ENCODE measurements at regions not wholly inside any gene's neighbourhood (a gene's known extent, or its start where the extent isn't known, plus 50 kb on each side); places are given as distances from the start of the nearest gene placed in this dataset.
"Not testable (repeated sequence)": the region's sequence is repeated elsewhere in the genome, so short reads cannot be mapped to it uniquely, and the experiment has no call there.

DNA sequence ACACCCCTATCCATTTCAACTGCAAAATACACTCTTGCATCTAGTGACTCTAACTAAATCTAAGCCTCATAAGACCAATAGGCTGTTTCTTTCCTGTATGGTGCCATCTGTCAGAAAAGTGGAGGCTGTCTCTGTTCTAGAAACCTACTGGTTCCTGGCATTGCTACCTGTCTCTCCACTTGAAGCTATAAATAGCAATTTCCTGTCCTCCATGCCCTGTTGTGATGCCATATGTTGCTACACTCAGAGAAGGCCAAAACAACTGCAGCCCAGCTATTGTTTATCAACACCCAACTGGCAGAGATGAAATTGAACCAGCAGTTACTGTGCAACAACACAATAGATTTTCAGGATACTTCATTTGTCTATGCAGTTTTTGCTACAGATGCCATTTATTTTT, 1355.1 kb upstream of the SLC39A10 start:
- DNase-seq (ENCODE audit: low read depth, low spot score): no peak

DNA sequence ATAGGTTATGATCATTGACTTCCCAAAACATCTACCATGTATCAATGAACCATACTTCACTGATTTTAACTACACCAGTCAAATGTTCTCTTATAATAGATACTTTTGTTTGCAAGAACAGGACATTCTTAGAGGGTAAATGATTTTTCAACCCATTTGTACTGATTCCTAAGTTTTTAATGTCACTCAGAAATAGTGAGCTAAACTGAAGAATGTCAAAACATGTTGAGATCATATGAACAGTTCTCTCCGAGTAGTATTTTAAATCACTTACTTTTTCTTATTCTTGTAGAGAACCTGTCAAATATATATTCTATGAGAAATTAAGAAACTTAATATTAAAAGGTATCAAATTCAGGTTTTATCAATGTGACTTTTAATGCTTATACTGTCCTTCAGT, 1362.9 kb upstream of the SLC39A10 start:
- no peak for DNase-seq (ENCODE audit: low read depth, low spot score)

DNA sequence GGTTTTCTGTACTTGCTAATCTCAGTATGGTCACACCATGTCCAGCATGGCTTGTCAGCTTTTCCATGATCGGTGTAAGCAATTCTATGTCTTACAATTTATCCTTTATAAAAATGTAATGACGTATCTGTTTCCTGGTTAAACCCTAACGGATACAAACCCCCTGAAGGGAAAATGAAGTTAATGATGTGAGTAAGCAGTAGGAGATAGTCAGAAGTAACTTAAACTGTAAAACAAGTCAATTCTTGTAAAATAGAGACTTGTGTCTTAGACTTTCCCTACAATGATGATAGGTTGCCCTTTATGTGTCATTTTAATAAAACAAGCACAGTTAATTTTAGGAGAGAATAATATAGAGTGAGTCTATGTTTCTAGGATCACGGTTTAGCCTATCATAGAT, 1365.9 kb upstream of the SLC39A10 start:
- no peak for DNase-seq (ENCODE audit: low read depth, low spot score)

DNA sequence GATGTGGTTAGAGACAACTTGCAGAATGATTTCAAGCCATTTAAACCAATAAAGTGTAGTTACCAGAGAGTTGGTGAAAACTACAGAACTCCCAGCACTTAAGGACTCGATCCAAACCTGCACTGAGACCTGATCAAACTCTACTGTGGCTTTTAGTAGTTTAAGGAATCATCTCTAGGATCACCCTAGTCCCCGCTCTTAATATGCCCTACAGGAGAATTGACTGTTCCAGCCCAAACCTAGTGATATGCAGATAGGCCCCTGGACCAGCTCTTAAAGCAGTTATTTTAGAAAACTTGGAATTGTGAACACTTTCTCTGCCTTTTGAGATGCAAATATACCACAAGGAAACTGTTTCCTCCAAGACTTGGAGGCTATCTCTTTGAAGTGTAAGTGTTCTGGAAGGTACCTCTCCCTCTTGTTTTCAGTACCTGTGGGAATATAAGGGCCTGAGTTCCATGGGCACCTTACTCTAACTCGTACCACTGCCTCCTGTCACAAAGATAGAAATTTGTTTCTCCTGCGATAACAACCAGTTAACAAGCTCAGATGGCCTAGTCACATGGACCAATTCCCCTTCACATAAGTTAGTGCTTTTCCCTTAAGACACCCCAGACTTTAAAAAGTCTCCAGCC, 1367.2 kb upstream of the SLC39A10 start:
- no peak for DNase-seq (ENCODE audit: low read depth, low spot score)

DNA sequence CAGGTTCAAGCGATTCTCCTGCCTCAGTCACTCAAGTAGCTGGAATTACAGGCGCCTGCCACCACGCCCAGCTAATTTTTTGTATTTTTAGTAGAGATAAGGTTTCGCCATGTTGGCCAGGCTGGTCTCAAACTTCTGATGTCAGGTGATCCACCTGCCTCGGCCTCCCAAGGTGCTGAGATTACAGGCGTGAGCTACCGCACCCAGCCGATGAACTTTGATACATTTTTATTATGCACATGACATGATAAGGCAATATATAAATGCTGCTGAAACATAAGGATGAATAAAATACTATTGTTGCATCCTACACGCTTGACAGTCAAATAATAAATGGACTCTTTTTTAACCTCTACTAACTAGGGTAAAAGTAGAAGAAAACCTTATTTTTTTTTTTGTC, 1380.4 kb upstream of the SLC39A10 start:
- DNase-seq (ENCODE audit: low read depth, low spot score): not testable (repeated sequence)

DNA sequence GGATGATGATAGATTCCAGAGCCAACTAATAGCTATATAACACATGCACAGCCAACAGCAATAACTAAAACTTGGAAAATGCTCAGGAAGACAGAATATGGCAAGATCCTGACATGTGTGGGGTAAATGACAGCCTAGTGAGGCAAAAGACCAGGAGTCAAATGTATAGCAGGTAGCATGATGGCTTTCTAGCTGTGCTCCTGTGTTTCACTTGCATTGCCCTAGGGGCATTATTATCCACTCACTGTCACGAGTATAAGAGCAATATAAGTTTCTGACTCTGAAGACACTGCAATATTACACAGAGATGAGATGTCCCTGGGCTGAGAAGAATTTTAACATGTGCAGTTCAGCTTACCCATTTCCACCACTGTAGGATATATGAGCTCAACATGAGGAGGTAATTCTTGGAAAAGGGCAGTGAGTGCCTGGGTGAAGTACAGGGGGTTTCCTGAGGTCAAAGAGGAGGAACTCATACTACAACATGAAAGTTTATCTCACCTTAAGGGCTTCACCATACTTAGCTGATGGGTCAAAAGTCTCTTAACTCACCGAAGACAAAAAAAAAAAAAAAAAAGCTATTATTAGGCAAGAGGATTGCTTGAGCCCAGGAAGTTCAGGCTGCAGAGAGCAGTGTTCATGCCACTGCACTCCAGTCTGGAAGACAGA, 1385.6 kb upstream of the SLC39A10 start:
- DNase-seq (ENCODE audit: low read depth, low spot score): no peak

DNA sequence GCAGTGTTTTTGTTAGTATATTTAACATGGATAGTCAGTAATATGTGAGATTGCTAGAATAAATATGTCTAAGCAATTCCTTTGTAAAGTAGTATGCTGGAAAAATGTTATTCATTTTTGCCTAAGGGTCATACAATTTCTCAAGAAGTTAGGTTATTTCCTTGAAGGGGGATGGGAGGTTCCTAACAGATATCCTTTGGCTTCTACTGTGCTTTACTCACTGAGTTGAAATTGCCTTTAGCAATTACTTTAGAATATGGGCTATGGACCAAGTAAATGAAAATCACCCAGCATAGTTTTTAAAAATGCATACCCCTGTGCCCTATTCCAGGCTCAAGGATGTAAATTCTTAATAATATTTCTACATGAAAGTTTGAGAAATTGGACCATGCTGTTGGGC, 1386.4 kb upstream of the SLC39A10 start:
- DNase-seq (ENCODE audit: low read depth, low spot score): no peak

DNA sequence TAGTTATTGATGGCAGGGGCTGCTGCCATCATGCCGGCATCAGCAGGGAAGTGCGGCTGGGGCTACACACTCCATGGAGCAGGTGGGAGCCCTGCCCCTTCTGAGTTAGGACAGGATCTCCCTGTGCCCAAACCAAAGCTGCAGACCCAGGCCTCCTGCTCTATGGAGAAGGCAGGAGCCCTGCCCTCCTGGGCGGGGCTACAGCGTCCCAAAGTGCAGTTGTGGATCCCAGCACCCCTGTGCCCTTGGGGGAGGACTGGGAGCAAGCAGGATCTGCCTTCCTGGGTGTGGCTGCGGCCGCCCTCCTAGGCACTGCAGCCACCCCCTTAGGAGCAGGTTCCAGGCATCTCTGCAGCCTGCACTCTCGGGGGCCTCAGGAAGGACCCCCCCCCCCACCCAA, 1392.4 kb upstream of the SLC39A10 start:
- no peak for DNase-seq (ENCODE audit: low read depth, low spot score)

DNA sequence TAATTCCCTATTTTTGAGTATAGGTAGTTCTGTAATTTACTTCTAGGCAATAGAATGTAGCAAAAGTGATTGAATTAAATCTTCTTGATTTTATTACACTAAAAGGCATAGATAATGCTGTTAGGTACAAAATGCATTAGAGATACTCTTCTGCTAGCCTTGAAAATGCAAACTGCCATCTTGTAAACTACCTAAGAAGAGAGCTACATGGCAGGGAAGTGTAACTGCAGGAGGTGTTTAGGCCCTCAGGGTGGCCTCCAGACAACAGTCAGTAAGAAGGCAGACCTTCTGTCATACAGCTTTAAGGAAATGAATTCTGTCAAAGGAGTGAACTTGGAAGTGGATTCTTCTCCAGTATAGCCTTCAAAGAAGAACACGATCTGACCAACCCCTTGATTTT, 1396.8 kb upstream of the SLC39A10 start:
- DNase-seq (ENCODE audit: low read depth, low spot score): no peak

DNA sequence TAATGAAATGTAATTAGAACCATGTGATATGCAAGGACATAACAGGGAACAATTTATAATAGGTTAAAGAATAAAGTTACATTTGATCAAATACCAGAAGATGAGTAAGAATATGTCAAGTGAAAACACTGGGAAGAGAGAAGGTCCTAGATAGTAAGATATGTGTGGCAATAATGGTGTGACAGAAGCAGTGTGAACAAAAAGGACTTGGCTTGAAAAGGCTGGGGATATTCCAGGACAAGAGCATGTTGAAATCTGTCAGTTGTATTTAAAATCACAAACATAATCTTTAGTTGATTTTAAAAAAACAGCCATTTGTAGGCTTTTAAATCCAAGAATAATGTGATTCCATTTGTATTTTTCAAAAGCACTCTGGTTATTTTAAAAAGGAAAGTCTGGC, 1399.9 kb upstream of the SLC39A10 start:
- DNase-seq (ENCODE audit: low read depth, low spot score): no peak

DNA sequence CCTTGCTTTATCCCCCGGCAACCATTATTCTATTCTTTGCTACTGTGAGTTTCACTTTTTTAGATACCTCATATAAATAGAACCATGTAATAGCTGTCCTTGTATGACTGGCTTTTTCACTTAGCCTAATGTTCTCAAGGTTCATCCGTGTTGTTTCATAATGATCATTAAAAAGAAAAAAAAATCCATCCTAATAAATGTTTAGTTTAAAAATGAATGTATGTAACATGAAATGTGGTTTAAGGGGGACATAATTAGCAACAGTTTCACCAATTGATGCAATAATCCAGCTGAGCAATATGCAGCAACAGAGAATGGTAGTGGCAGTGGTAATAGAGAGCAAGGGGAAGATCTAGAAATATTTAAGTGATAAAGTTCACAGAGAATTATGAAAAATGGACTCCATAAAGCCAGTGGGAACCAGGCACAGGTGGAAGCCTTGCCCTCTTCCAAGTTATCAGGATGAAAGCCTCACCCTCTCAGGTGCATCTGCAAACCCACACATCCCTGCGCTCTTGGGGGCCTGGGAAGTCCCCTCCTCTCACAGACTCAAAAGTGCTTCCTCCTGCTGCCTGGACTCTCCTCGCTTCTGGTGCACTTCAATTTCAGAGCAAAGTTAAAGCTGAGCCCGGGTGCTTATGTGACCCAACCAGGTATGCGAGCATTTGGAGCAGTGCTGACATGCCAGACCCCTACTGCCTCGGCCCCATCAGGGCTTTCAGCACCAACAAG, 1403.3 kb upstream of the SLC39A10 start:
- DNase-seq (ENCODE audit: low read depth, low spot score): no peak

DNA sequence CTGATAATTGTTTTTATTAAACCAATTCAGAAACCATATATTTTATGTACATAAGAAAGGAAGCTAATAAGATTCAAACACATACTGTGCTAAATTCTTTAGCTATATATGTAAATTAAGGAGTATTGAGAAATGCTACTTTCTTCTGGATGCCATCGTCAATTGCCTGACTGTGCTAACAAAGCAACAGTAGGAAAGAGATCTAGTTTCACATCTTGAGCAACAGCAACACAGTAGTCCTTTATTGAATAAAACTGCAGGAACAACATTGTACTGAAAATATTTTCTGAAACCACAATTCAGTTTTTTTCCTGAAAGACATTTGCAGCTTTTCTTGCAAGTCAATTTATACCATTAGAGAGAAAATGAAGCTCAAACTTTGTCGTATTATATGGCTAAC, 1404.9 kb upstream of the SLC39A10 start:
- DNase-seq (ENCODE audit: low read depth, low spot score): no peak

DNA sequence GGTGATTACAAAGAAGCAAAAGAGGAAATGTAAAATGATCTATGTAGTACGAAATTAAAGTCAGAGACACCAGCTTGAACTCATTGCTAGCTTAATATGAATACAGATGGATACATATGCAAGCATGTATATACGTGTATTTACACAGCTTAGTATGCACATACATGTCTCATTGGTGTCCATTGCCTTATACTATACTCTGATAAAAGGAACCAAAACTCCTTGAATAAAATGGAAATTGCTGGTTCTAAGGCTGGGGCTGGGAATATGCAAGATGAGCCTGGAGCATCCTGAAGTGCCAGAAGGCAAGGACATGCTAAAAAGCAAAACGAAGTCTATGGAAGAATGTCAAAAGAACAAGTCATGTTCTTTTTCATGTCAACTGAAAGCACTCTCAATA, 1424.4 kb upstream of the SLC39A10 start:
- DNase-seq (ENCODE audit: low read depth, low spot score): no peak

DNA sequence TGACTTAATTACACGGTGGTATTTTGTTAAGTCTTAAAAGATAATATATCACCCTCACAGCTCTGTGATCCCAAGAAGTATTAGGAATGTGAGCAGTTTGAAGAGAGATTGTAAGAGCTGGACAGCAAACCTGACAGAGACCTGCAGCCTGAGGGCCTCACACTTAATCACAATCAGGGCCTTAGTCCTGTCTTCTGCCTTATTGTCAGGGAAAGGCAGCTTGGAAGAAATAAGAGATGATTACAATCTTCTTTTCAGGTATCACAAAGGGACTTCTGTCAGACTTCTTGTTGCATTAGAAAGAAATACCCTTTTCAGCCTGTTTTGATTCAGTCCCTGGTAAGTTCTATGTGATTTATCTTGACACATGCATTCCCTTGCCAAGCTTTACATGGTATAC, 1433.8 kb upstream of the SLC39A10 start:
- DNase-seq (ENCODE audit: low read depth, low spot score): no peak

DNA sequence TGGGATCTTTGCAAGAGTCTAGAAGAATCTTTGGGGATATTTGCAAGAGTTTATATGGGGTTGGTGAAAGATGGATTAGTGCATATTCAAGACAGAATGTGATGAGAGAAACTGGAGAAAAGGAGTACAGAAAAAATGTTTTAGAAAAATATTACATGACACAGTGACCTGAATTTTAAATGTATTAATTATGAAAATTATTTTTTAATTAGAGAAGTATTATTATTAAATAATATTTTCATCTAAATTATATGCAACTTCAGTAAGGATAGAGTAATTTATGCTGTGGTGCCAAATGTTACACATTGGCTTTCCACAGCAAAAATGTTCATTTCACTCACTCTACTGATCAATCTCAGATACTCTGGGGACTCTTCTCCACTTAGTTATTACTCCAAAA, 1442.8 kb upstream of the SLC39A10 start:
- no peak for DNase-seq (ENCODE audit: low read depth, low spot score)

DNA sequence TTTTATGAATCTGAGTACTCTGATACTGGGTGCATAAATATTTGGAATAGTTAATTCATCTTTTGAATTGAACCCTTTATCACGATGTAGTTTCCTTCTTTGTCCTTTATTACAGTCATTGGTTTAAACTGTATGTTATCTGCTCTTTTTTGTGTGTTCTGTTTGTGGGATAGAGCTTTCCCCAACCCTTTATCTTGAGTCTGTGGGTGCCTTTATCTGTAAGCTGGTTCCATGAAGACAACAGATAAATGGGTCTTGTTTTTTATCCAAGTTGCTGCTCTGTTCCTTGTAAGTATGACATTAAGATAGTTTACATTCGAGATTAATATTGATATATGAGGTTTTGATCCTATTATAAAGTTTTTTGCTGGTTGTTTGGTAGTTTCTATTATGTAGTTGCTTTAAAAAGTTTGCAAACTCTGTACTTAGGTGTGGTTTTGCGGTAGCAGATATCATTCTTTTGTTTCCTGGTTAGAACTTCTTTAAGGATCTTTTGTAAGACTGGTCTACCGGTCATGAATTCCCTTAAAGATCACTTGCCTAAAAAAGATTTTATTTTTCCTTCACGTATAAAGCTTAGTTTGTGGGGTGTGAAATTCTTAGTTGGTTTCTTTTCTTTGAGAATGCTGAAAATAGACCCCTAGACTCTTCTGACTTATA, 1451.3 kb upstream of the SLC39A10 start:
- DNase-seq (ENCODE audit: low read depth, low spot score): no peak

DNA sequence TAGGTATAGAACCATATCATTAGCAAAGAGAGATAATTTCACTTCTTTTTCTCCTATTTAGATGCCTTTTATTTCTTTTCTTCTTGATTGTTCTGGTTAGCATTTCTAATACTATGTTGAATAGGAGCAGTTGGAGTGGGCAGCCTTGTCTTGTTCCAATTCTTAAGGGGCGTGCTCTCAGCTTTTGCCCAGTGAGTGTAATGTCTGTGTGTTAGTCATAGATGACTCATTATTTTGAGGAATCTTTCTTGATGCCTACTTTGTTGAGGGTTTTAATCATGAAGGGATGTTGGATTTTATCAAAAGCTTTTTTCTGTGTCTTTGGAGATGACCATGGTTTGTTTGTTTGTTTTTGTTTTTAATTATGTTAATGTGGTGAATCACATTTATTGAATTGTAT, 1453.1 kb upstream of the SLC39A10 start:
- DNase-seq (ENCODE audit: low read depth, low spot score): no peak

DNA sequence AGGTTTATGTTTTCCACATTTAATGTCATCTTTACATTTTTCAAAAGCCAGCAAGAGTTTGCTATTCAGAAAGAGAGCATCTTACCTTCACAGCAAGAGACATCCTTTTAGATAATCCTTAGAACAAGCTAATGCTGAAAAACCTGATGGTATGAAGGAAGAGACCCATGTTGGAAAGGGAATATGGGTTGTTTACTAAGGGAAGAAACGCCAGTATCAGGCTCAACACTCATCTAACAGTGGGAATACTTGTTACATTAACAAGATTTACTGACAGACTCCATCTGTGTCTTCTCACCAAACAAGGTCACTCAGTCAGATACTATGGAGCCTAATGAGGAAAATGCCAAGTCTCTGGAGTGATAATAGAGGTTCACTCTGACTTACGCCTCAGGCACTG, 1474.1 kb upstream of the SLC39A10 start:
- DNase-seq (ENCODE audit: low read depth, low spot score): no peak

DNA sequence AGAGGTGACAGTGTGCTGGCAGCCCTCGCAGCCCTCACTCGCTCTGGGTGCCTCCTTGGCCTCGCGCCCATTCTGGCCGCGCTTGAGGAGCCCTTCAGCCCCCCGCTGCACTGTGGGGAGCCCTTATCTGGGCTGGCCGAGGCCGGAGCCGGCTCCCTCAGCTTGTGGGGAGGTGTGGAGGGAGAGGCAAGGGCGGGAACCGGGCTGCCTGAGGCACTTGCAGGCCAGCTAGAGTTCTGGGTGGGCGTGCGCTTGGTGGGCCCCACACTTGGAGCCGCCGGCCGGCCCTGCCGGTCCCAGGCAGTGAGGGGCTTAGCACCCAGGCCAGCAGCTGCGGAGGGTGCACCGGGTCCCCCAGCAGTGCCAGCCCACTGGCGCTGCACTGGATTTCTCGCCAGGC, 1480.9 kb upstream of the SLC39A10 start:
- no peak for DNase-seq (ENCODE audit: low read depth, low spot score)

DNA sequence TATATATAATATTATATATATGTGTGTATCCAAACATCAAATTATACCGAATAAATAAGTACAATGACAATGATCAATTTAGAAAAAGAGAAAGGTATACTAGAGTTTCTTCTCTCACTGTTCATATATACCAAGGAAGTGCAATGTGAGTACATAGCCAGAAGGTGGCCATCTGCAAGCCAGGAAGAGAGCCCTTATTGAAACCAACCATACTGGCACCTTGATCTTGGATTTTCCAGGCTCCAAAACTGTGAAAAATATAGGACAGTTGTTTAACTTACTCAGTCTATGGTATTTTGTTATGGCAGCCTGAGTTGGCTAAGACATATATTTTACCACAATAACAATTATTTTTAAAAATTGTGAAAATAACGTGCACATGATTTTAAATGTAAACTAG, 1490.2 kb upstream of the SLC39A10 start:
- DNase-seq (ENCODE audit: low read depth, low spot score): no peak

DNA sequence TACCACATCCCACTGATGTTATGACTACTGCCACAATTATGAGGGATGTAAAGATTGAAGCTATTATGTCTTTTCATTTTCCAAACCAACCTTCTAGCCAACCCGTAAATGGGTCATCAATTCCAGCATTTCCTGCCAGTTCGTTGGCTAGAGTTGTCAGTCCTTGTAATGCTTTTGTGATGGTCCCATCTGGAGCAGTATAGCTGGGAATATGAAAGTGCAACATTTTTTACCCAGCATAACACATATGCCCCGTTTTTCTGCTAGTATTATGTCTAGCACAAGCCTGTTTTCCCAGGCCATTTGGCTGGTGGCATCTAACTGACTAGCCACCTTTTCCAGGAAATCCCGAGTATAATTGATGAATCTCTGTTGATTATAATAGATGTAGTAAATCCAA, 1501.6 kb upstream of the SLC39A10 start:
- DNase-seq (ENCODE audit: low read depth, low spot score): no peak

DNA sequence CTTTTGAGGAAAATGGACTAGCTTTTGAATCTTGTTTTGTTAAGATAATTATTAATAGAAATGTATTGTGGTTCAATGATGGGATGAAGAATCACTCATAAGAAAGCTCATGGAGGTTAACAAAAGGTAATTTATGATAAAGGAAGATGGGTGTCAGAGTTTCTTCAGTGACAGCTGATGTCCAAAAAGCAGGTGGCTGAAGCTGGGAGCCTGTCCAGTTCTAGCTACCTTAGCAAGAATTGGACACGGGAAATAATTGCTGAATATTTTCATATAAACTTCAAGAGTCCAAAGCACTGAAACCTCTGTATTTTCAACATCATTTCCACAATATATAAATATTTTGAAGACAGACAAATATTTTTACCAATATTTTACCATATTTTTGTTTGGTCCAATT, 1505.8 kb upstream of the SLC39A10 start:
- DNase-seq (ENCODE audit: low read depth, low spot score): no peak

DNA sequence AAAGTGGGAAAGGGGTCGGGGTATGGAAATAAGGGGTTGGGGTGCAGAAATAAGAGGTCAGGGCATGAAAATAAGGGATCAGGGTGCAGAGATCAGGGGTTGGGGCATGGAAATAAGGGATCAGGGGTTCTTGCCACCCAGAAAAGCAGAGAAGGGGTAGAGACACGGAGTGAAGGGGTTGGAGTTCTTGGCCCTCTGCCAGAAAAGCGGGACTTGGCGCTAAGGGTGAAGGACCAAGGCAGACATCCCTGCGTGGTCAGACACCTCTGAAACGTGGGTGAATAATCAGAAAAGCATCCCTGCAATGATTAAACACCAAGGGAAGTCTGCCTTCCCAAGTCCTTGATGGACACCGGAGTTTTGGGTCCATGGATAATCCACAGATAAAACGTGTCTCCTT, 1521.6 kb upstream of the SLC39A10 start:
- DNase-seq (ENCODE audit: low read depth, low spot score): no peak

All from activated CD4-positive, CD25-positive, alpha-beta regulatory T cell treated with anti-CD3 and anti-CD28 coated beads, Interleukin-2, amount 50 U/mL, for 16 hours (primary cell).